GM12891 (cell line): ENCODE measurements at regions not wholly inside any gene's neighbourhood (a gene's known extent, or its start where the extent isn't known, plus 50 kb on each side); places are given as distances from the start of the nearest gene placed in this dataset.

Experiments used
- PAX5 ChIP-seq: IDR thresholded peaks from 2 replicates; pipeline ENCODE4 v1.6.1; 2011; ENCODE audit warnings: low read length, moderate library complexity, mild to moderate bottlenecking; ENCODE audit not compliant: insufficient read depth, severe bottlenecking
- POLR2A ChIP-seq: IDR thresholded peaks from 2 replicates; pipeline ENCODE4 v1.6.1; 2011; ENCODE audit warnings: low read depth, low read length, control low read depth
- POLR2AphosphoS5 ChIP-seq: IDR thresholded peaks from 2 replicates; pipeline ENCODE4 v1.6.1; 2011; ENCODE audit warnings: low read depth, low read length, control low read depth
- SPI1 ChIP-seq: IDR thresholded peaks from 2 replicates; pipeline ENCODE4 v1.6.1; 2011; ENCODE audit warnings: low read depth, low read length, control low read depth
- TAF1 ChIP-seq: IDR thresholded peaks from 2 replicates; pipeline ENCODE4 v1.6.1; 2011; ENCODE audit warnings: low read depth, low read length, control low read depth

DNA sequence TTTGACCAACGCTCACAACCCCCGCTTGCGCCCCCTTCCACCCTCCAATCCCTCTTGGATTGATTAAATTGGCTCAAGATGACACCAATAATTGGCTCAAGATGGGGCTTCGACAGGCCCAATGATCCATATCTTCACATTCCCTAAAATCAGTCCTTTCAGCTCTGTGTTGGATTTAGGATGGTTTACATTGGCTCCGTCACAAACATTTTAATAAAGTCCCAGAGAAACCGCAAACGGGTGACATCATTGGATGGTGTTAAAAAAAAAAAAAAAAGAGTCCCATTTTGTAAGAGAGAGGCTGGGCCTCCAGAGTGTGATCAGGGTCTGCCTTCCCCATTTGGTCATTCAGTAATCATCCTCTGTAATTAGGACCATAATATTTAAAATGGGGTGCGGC, 113.4 kb upstream of the MRPS22 start:
- no peak for TF ChIP-seq TAF1
- TF ChIP-seq POLR2A: no peak
- no peak for TF ChIP-seq POLR2AphosphoS5
- TF ChIP-seq PAX5: no peak
- TF ChIP-seq SPI1: no peak
